Parathyroid adenoma (tissue), 2 donors: ENCODE measurements at regions not wholly inside any gene's neighbourhood (a gene's known extent, or its start where the extent isn't known, plus 50 kb on each side); places are given as distances from the start of the nearest gene placed in this dataset.

Experiments
- H2AFZ ChIP-seq: fragments of 300-600 bp; sonication (generic); one replicate; pipeline ENCODE4 v1.7.0; 2017; ENCODE audit warnings: antibody characterized with exemption, mild to moderate bottlenecking
- H3K27ac ChIP-seq: fragments of 300-600 bp; sonication (generic); one replicate; pipeline ENCODE4 v1.7.0; 2017
- H3K27me3 ChIP-seq: fragments of 300-600 bp; sonication (generic); one replicate; pipeline ENCODE4 v1.7.0; 2017; ENCODE audit warnings: low read length; ENCODE audit not compliant: control insufficient read depth, insufficient read depth
- H3K36me3 ChIP-seq: fragments of 300-600 bp; sonication (generic); one replicate; pipeline ENCODE4 v1.7.0; 2017; ENCODE audit warnings: low read length; ENCODE audit not compliant: control insufficient read depth, insufficient read depth
- H3K4me1 ChIP-seq: fragments of 300-600 bp; sonication (generic); one replicate; pipeline ENCODE4 v1.7.0; 2017; ENCODE audit warnings: control low read depth
- H3K4me2 ChIP-seq: fragments of 300-600 bp; sonication (generic); one replicate; pipeline ENCODE4 v1.7.0; 2017; ENCODE audit warnings: low read length
- H3K4me3 ChIP-seq: fragments of 300-600 bp; sonication (generic); one replicate; pipeline ENCODE4 v1.7.0; 2017; ENCODE audit warnings: low read depth, low read length
- H3K79me2 ChIP-seq: fragments of 300-600 bp; sonication (generic); one replicate; pipeline ENCODE4 v1.7.0; 2017; ENCODE audit warnings: control low read depth
- H3K9ac ChIP-seq: fragments of 300-600 bp; sonication (generic); one replicate; pipeline ENCODE4 v1.7.0; 2017; ENCODE audit warnings: mild to moderate bottlenecking
- H3K9me3 ChIP-seq: fragments of 300-600 bp; sonication (generic); one replicate; pipeline ENCODE4 v1.7.0; 2017; ENCODE audit warnings: low read length; ENCODE audit not compliant: control insufficient read depth
- CTCF ChIP-seq: fragments of 300-600 bp; sonication (generic); IDR thresholded peaks from one replicate; pipeline ENCODE4 v1.7.0; 2017; ENCODE audit warnings: antibody characterized with exemption, mild to moderate bottlenecking
- donor health status: primary hyperparathyroidism.

- H2AFZ ChIP-seq = no peak overlapping the region
These were observed 75.0 kb upstream of the FLT1 start for GRCh38 chr13:28569886-28570285.

GRCh38 chr13:28568286-28568685 is 73.4 kb upstream of the FLT1 start:
- H3K9me3 ChIP-seq = no peaks in the 10 kb centered on the region
- H3K4me3 ChIP-seq = no peak overlapping the region
- no peak overlapping the region for H3K4me2 ChIP-seq
- no peak overlapping the region for H3K27ac ChIP-seq
- H3K79me2 ChIP-seq = no peaks in the 10 kb centered on the region
- no peak overlapping the region for H3K9ac ChIP-seq
- no peaks in the 10 kb centered on the region for H3K36me3 ChIP-seq
- H3K4me1 ChIP-seq = peaks cover 2% of the 10 kb centered on the region
- peak overlapping the region; percentile 33 for H2AFZ ChIP-seq
- no peak for TF ChIP-seq CTCF
- no peaks in the 10 kb centered on the region for H3K27me3 ChIP-seq

More at GRCh38 chr13:28569886-28570285, 75.0 kb upstream of the FLT1 start:
- Histone ChIP-seq H3K79me2 (no peaks in the 10 kb centered on the region), H3K4me2 (no peak overlapping the region), H3K9me3 (no peaks in the 10 kb centered on the region), H3K27ac (no peak overlapping the region), H3K4me1 (peaks cover 2% of the 10 kb centered on the region), H3K36me3 (no peaks in the 10 kb centered on the region), H3K9ac (no peak overlapping the region), H3K27me3 (no peaks in the 10 kb centered on the region), H3K4me3 (no peak overlapping the region)
- TF ChIP-seq CTCF = no peak

- no peaks in the 10 kb centered on the region for H3K27me3 ChIP-seq
- no peak overlapping the region for H2AFZ ChIP-seq
- no peak for TF ChIP-seq CTCF
- H3K4me3 ChIP-seq = no peak overlapping the region
- H3K4me2 ChIP-seq = no peak overlapping the region
- H3K79me2 ChIP-seq = no peaks in the 10 kb centered on the region
- H3K9ac ChIP-seq = no peak overlapping the region
- peaks cover 2% of the 10 kb centered on the region for H3K4me1 ChIP-seq
- no peak overlapping the region for H3K27ac ChIP-seq
- no peaks in the 10 kb centered on the region for H3K36me3 ChIP-seq
- no peaks in the 10 kb centered on the region for H3K9me3 ChIP-seq
These were observed 72.0 kb upstream of the FLT1 start for GRCh38 chr13:28566891-28567290.

DNA sequence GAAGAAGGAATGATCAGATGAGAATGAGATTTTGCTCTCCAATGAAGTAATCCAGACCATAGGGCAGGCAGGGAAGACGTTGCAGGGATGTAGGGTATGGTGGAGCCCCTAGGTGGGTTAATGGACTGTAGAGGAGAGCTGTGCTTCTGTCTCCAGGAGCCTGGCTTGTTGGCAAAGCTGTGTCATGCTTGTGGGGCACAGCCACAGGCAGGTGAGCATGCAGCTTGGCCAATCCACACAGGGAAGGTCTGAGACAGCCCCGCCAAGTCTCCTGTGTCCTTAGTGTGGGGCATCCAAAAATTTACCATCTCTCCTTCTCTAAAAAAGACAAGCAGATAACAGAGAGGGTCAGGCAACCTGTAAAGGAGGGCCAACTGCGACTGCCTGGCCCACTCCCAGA is 71.4 kb upstream of the FLT1 start:
- Histone ChIP-seq H3K9me3 (no peaks in the 10 kb centered on the region), H3K36me3 (no peaks in the 10 kb centered on the region), H3K4me2 (no peak overlapping the region), H3K4me1 (peaks cover 2% of the 10 kb centered on the region), H3K27me3 (no peaks in the 10 kb centered on the region), H3K4me3 (no peak overlapping the region), H2AFZ (no peak overlapping the region), H3K79me2 (no peaks in the 10 kb centered on the region), H3K27ac (no peak overlapping the region), H3K9ac (no peak overlapping the region)
- TF ChIP-seq CTCF = no peak

DNA sequence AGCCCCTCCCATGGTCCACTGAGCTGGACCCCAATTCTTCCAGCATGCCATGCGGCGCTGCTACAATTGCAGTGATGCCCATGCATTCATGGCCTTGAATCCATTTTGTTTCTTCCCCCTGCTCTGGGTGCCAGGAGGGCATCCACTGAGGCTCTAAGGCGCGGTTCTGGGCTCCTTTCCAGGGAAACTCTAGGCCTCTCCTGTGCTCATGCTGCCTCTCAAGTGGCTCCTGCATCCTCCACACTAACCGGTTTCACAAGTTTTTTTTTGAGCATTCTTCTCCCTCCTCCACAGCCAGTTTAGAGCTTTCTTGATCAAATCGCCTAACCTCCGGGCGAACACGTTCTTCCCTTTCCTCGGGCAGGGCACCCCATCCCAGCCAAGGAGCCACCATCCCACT is 69.1 kb upstream of the FLT1 start:
- no peak overlapping the region for H3K4me3 ChIP-seq
- no peak overlapping the region for H3K4me2 ChIP-seq
- no peak overlapping the region for H3K9ac ChIP-seq
- H3K27ac ChIP-seq = no peak overlapping the region
- no peak overlapping the region for H2AFZ ChIP-seq
- no peaks in the 10 kb centered on the region for H3K9me3 ChIP-seq
- peaks cover 2% of the 10 kb centered on the region for H3K4me1 ChIP-seq
- H3K79me2 ChIP-seq = no peaks in the 10 kb centered on the region
- TF ChIP-seq CTCF = no peak
- no peaks in the 10 kb centered on the region for H3K36me3 ChIP-seq
- no peaks in the 10 kb centered on the region for H3K27me3 ChIP-seq
